ENCODE measurements at regions not wholly inside any gene's neighbourhood (a gene's known extent, or its start where the extent isn't known, plus 50 kb on each side); places are given as distances from the start of the nearest gene placed in this dataset.

DNA sequence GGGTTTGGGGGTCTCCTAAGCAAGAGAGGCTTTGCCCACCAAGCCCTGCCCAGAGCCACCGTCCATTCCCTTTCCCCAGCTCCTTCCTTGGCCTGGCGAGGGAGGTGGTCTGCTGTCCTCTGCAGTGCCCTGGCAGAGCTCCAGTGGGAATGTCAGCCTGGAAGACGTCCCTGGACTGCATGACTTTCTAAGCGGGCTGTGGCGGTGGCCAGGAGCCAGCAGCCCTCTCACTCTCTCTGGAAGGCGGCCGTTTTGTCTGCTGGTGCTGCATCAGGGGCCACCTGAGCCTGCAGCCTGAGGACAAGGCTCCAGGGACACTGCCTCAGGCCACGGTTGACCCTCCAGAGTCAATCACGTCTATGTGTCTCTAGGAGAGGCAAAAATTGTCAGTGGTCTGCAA lies 271.0 kb downstream of the SKAP2 start:
- no peaks in the 10 kb centered on the region for H3K4me1 ChIP-seq (replicated peaks; ENCODE audit: insufficient read depth)
- no peaks in the 10 kb centered on the region for H3F3A ChIP-seq (ENCODE audit: insufficient read depth, low read depth)
- H3K79me2 ChIP-seq (ENCODE audit: low read depth): no peaks in the 10 kb centered on the region
- no peaks in the 10 kb centered on the region for H4K20me1 ChIP-seq (ENCODE audit: insufficient read depth)
- H3K27me3 ChIP-seq (ENCODE audit: insufficient read depth, low read depth): no peaks in the 10 kb centered on the region
- no peak overlapping the region for H2AFZ ChIP-seq
- no TSS peak for BruUV-seq (replicated peaks)
- no peak overlapping the region for H3K4me2 ChIP-seq
- ChIA-PET POLR2A (ENCODE audit: unreplicated experiment) (no interaction called here), CTCF (no interaction called here)
- no peaks in the 10 kb centered on the region for H3K9me2 ChIP-seq (ENCODE audit: insufficient read depth)
- no peak for DNase-seq
- H3K27ac ChIP-seq: no peak overlapping the region
- H3K36me3 ChIP-seq (ENCODE audit: low read depth): no peaks in the 10 kb centered on the region
- TF ChIP-seq, protein P1, sequence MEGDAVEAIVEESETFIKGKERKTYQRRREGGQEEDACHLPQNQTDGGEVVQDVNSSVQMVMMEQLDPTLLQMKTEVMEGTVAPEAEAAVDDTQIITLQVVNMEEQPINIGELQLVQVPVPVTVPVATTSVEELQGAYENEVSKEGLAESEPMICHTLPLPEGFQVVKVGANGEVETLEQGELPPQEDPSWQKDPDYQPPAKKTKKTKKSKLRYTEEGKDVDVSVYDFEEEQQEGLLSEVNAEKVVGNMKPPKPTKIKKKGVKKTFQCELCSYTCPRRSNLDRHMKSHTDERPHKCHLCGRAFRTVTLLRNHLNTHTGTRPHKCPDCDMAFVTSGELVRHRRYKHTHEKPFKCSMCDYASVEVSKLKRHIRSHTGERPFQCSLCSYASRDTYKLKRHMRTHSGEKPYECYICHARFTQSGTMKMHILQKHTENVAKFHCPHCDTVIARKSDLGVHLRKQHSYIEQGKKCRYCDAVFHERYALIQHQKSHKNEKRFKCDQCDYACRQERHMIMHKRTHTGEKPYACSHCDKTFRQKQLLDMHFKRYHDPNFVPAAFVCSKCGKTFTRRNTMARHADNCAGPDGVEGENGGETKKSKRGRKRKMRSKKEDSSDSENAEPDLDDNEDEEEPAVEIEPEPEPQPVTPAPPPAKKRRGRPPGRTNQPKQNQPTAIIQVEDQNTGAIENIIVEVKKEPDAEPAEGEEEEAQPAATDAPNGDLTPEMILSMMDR (conservative IDR thresholded peaks at IDR 0.05): no peak
- TF ChIP-seq EZH2 (IDR thresholded peaks at IDR 0.05; ENCODE audit: low read depth): no peak
- no peaks in the 10 kb centered on the region for H3K9me3 ChIP-seq (ENCODE audit: insufficient read depth, low read depth)
- no peak overlapping the region for H3K4me3 ChIP-seq
- intact Hi-C loops (cut with micrococcal nuclease; ENCODE audit: unreplicated experiment): no loop called here

DNA sequence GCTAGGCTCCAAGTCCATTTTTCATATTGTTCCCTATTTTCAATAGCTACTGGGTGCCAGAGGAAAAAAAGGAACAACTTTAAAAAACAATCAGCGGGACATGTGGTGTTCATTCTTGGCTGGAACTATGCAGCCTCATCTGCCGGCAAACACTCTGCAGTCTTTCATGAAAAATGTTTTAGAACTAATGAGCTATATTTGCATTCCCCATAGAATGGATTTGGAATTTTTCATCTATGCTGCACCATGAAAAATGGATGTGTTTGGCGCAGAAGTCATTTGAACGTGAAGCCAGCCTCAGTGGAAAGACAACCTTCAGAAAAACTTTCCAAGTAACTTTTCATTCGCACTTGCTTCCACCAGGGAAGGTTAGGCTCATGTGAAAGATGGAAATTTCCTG lies 270.5 kb downstream of the SKAP2 start:
- Histone ChIP-seq H3K4me1 (replicated peaks; ENCODE audit: insufficient read depth) (no peaks in the 10 kb centered on the region), H2AFZ (no peak overlapping the region), H3K4me2 (no peak overlapping the region), H3K9me2 (ENCODE audit: insufficient read depth) (no peaks in the 10 kb centered on the region), H3K9me3 (ENCODE audit: insufficient read depth, low read depth) (no peaks in the 10 kb centered on the region), H3K79me2 (ENCODE audit: low read depth) (no peaks in the 10 kb centered on the region), H3K36me3 (ENCODE audit: low read depth) (no peaks in the 10 kb centered on the region), H3F3A (ENCODE audit: insufficient read depth, low read depth) (no peaks in the 10 kb centered on the region), H3K27ac (no peak overlapping the region), H3K27me3 (ENCODE audit: insufficient read depth, low read depth) (no peaks in the 10 kb centered on the region), H4K20me1 (ENCODE audit: insufficient read depth) (no peaks in the 10 kb centered on the region), H3K4me3 (no peak overlapping the region)
- TF ChIP-seq, protein P1 (conservative IDR thresholded peaks at IDR 0.05): no peak
- no peak for TF ChIP-seq EZH2 (IDR thresholded peaks at IDR 0.05; ENCODE audit: low read depth)
- ChIA-PET POLR2A (ENCODE audit: unreplicated experiment) (no interaction called here), CTCF (no interaction called here)
- intact Hi-C loops (cut with micrococcal nuclease; ENCODE audit: unreplicated experiment): no loop called here
- no TSS peak for BruUV-seq (replicated peaks)
- no peak for DNase-seq

DNA sequence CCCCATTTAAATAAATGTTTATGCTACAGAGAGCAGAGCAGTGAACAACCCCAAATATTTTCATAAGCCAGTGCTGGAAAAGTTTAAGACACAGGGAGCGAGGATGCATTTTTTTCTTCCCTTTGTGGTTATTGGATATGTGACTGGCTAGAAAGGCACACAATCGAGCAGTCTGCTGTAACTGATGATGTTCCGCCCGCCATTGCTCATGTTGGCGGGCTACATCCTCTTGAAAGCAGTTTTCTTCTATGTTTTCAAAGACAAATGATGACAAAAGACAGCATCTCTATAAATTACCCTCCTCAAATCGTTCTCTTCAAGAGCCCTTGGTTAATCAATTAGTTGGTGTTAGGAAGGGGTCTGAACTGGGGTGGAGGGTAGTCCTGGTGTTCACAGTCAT lies 269.8 kb downstream of the SKAP2 start:
- no peaks in the 10 kb centered on the region for H3K9me3 ChIP-seq (ENCODE audit: insufficient read depth, low read depth)
- no peak for DNase-seq
- CTCF ChIA-PET: no interaction called here
- no peaks in the 10 kb centered on the region for H3F3A ChIP-seq (ENCODE audit: insufficient read depth, low read depth)
- no peak for TF ChIP-seq EZH2 (IDR thresholded peaks at IDR 0.05; ENCODE audit: low read depth)
- TF ChIP-seq, protein P1 (conservative IDR thresholded peaks at IDR 0.05): no peak
- no peak overlapping the region for H3K27ac ChIP-seq
- H3K36me3 ChIP-seq (ENCODE audit: low read depth): no peaks in the 10 kb centered on the region
- H3K4me1 ChIP-seq (replicated peaks; ENCODE audit: insufficient read depth): no peaks in the 10 kb centered on the region
- POLR2A ChIA-PET (ENCODE audit: unreplicated experiment): no interaction called here
- intact Hi-C loops (cut with micrococcal nuclease; ENCODE audit: unreplicated experiment): no loop called here
- H3K9me2 ChIP-seq (ENCODE audit: insufficient read depth): no peaks in the 10 kb centered on the region
- no peaks in the 10 kb centered on the region for H4K20me1 ChIP-seq (ENCODE audit: insufficient read depth)
- no peak overlapping the region for H2AFZ ChIP-seq
- H3K79me2 ChIP-seq (ENCODE audit: low read depth): no peaks in the 10 kb centered on the region
- H3K27me3 ChIP-seq (ENCODE audit: insufficient read depth, low read depth): no peaks in the 10 kb centered on the region
- no peak overlapping the region for H3K4me2 ChIP-seq
- H3K4me3 ChIP-seq: no peak overlapping the region
- BruUV-seq (replicated peaks): no TSS peak
